ENCODE measurements at regions not wholly inside any gene's neighbourhood (a gene's known extent, or its start where the extent isn't known, plus 50 kb on each side); places are given as distances from the start of the nearest gene placed in this dataset.

DNA sequence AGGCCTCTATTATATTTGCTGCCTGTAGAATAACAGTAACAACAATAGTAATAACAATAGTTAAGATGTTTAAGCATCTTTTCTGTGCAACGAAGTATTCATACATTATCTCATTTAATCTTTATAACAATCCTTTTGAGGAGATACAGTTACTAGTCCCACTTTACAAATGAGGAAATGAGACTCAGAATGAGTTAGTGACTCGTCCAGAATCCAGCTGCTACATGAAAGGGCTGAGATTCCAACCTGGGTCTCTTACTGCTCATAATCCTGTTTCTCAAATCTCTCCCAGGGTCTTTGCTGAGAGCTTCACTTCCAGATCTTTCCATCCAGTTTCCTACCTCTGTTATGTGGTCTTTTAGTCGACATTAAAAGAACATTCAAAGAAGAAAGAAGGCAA lies 173.7 kb upstream of the TMPO start:
- no peak overlapping the region for H3K4me3 ChIP-seq (ENCODE audit: low read depth, low read length)
- DNase-seq (ENCODE audit: low read depth), result no peak
- TF ChIP-seq, protein P1, sequence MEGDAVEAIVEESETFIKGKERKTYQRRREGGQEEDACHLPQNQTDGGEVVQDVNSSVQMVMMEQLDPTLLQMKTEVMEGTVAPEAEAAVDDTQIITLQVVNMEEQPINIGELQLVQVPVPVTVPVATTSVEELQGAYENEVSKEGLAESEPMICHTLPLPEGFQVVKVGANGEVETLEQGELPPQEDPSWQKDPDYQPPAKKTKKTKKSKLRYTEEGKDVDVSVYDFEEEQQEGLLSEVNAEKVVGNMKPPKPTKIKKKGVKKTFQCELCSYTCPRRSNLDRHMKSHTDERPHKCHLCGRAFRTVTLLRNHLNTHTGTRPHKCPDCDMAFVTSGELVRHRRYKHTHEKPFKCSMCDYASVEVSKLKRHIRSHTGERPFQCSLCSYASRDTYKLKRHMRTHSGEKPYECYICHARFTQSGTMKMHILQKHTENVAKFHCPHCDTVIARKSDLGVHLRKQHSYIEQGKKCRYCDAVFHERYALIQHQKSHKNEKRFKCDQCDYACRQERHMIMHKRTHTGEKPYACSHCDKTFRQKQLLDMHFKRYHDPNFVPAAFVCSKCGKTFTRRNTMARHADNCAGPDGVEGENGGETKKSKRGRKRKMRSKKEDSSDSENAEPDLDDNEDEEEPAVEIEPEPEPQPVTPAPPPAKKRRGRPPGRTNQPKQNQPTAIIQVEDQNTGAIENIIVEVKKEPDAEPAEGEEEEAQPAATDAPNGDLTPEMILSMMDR (conservative IDR thresholded peaks at IDR 0.05; ENCODE audit: low read depth, low read length), result no peak

DNA sequence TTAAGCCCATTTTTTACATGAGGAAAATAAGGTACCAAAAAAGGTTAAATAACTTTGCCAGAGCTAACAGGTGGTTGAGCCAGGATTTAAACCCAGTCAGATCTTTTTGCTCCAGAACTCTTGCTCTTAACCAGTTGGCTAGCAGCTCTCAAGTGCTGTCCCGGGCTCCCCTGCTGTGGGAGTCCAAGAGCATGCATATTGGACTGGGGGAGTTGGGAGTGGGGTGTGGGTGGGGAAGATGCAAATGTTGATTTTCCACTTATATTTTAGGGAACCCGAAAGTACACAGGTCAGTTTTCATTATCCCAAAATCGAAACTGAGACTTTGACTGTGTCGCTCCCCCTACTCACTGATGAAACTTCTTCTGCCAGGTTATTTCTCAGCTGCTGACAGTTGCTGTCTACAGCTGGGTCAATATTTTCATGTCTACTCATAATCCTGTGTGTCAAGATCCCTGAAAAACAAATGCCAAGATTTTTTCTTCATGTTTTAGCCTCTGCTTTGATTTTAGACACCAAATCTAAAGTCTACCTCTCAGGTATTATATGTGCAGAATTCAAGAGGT lies 172.3 kb upstream of the TMPO start:
- TF ChIP-seq, protein P1 (conservative IDR thresholded peaks at IDR 0.05; ENCODE audit: low read depth, low read length), result no peak
- H3K4me3 ChIP-seq (ENCODE audit: low read depth, low read length), result no peak overlapping the region
- no peak for DNase-seq (ENCODE audit: low read depth)

DNA sequence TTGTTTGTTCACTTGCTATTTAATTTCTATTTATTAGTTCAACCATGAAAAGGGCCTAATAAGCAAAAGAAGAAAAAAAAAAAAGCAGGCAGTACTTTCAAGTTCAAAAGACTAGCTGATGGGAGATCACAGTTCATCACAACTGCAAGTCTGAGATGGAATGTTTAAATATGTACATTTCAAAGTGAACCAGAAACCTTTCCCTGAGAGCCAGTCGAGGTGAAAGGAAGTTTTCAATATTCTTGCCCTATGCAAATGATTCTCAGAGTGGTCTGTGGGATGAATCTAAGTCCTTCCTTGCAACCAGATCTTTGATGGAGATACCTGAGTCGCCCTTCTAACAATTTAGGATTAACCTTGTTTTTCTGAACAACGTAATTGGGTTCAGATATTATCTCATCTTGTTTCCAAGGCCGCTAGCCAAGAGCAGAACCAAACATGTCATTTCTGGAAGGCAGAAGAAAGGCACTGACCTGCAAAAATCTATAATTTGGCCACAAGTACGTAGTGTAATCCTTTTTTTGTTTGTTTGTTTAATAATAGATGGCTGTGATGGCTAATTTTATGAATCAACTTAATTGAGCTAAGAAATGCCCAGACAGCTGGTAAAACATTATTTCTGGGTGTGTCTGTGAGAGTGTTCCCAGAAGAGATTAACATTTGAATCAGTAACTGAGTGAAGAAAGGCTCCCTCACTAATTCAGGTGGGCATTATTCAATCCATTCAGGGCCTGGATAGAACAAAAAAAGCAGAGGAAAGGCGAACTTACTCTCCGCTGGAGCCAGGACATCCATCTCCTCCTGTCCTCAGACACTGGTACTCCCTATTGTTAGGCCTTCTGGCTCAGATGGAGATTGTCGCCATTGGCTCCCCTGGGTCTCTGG lies 171.1 kb upstream of the TMPO start:
- no peak for DNase-seq (ENCODE audit: low read depth)
- TF ChIP-seq, protein P1 (conservative IDR thresholded peaks at IDR 0.05; ENCODE audit: low read depth, low read length), result no peak
- H3K4me3 ChIP-seq (ENCODE audit: low read depth, low read length), result no peak overlapping the region

DNA sequence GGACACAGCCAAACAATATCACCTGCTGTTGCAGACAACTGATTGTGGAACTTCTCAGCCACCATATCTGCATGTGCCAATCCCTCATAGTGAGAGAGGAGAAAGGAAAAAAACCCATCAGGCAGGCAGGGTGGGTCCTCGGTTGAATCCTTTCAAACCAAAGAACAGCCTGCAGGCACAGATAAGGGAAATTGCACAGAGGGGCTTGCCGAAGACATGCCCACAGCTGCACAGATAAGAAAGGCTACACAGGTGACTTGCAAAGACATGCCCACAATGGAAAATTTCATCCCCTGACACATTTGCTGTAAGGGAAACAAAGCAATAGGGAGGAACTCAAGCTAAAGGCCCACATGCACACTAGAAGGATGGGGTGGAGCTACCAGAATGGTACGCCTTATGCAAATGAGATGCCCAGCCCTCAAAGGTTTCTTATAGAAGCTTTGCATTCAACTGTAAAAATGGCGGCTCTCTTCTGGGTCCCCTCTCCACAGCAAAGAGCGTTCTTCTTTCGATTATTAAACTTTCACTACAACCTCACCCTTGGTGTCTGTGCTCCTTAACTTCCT lies 170.0 kb upstream of the TMPO start:
- no peak overlapping the region for H3K4me3 ChIP-seq (ENCODE audit: low read depth, low read length)
- no peak for DNase-seq (ENCODE audit: low read depth)
- TF ChIP-seq, protein P1 (conservative IDR thresholded peaks at IDR 0.05; ENCODE audit: low read depth, low read length), result no peak

DNA sequence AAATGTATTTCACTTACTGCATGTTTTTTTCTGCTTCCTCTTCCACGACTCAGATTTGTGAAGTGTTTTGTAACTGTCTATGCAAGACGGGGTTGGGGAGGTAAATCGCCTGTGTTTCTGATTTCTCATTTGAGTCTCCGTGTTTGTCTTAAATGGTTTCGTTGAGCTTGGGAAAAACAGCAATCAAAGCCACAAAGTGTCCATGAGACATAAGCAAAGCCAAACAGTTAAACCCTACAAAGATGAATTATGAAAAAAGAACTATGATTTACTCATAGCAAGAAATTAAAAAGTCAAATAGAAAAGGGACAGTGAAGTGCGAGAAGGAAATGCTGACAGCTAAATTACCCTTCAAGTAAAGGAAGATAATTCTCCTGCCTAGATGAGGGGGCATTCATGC lies 164.3 kb upstream of the TMPO start:
- H3K4me3 ChIP-seq (ENCODE audit: low read depth, low read length), result no peak overlapping the region
- DNase-seq (ENCODE audit: low read depth), result no peak
- TF ChIP-seq, protein P1 (conservative IDR thresholded peaks at IDR 0.05; ENCODE audit: low read depth, low read length), result no peak

DNA sequence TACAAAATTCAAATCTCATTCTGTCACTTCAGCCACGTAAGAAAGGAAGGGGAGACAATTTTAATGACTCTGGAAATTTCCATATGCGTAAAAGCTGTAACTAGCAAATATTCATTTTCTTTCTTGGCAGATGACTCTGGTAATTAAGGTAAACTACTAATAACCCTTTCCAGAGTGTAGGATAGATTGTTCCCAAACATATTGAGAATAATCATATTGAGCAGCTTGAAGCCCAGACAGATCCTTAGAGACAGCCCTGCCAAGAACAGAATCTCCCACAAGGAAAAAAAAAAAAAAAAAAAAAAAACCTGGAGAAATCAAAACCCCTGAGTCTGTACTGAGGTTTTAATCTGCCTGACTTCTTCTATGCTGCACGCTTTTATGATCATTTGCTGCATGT lies 163.6 kb upstream of the TMPO start:
- TF ChIP-seq, protein P1 (conservative IDR thresholded peaks at IDR 0.05; ENCODE audit: low read depth, low read length), result no peak
- no peak for DNase-seq (ENCODE audit: low read depth)
- no peak overlapping the region for H3K4me3 ChIP-seq (ENCODE audit: low read depth, low read length)
